Lung (tissue), 11 donors: ENCODE measurements at regions not wholly inside any gene's neighbourhood (a gene's known extent, or its start where the extent isn't known, plus 50 kb on each side); places are given as distances from the start of the nearest gene placed in this dataset.

ENCODE experiments used
- ATAC-seq: fragments of 200-7000 bp; cut with Tn5 transposase; one replicate; pipeline ENCODE4 v1.9.1; 2020; ENCODE audit warnings: moderate number of reproducible peaks; ENCODE audit not compliant: insufficient read depth, low FRiP score
- DNase-seq, 3 donors: peaks; one replicate each; pipeline ENCODE4 v3.0.0-alpha.2; 2013 to 2017
- H3K27ac ChIP-seq, 2 donors: one replicate each; pipeline ENCODE4 v1.5.1; 2013; ENCODE audit warnings: mild to moderate bottlenecking in 2 of 2, moderate library complexity in 2 of 2, control low read depth in 1 of 2, inconsistent platforms in 1 of 2, low read depth in 1 of 2, low read length in 1 of 2
- H3K27me3 ChIP-seq, 3 donors: one replicate each; pipeline ENCODE4 v1.5.1; 2013; ENCODE audit warnings: low read length in 2 of 3; ENCODE audit not compliant: control insufficient read depth in 3 of 3, insufficient read depth in 3 of 3
- H3K36me3 ChIP-seq, 4 donors: one replicate each; pipeline ENCODE4 v1.5.1; 2013; ENCODE audit warnings: low read length in 4 of 4, mild to moderate bottlenecking in 1 of 4, moderate library complexity in 1 of 4; ENCODE audit not compliant: control insufficient read depth in 4 of 4, insufficient read depth in 4 of 4
- H3K4me1 ChIP-seq, 5 donors: one replicate each; pipeline ENCODE4 v1.5.1; 2013; ENCODE audit warnings: low read length in 5 of 5, mild to moderate bottlenecking in 2 of 5, moderate library complexity in 1 of 5; ENCODE audit not compliant: control insufficient read depth in 5 of 5, insufficient read depth in 5 of 5
- H3K4me3 ChIP-seq: one replicate; pipeline ENCODE4 v1.5.1; 2013; ENCODE audit warnings: mild to moderate bottlenecking, control low read depth, moderate library complexity
- H3K9ac ChIP-seq, 2 donors: one replicate each; pipeline ENCODE4 v1.5.1; 2013; ENCODE audit warnings: low read length in 2 of 2, control low read depth in 1 of 2; ENCODE audit not compliant: insufficient read depth in 1 of 2
- H3K9me3 ChIP-seq, 4 donors: one replicate each; pipeline ENCODE4 v1.5.1; 2013; ENCODE audit warnings: low read length in 3 of 4, mild to moderate bottlenecking in 1 of 4, moderate library complexity in 1 of 4; ENCODE audit not compliant: control insufficient read depth in 4 of 4, insufficient read depth in 3 of 4
- WGBS, 2 donors: extraction: QIAGEN DNeasy Blood & Tissue Kit; methylation state at CpG; one replicate each; pipeline ENCODE4 v1.1.7; 2013; 5-methylcytosine and 5-hydroxymethylcytosine counted together
- TF ChIP-seq, protein P1 (sequence below): IDR thresholded peaks from 2 replicates; pipeline ENCODE4 v1.5.1; 2012; ENCODE audit warnings: mild to moderate bottlenecking; ENCODE audit errors: control extremely low read depth, extremely low read depth
- donor health status: control.
- donor health status: control.
- donor health status: Bipolar disorder and iron deficiency.
- donor health status: healthy.
- donor health status: DM: yes; HTN: yes; CAD: no.

- Histone ChIP-seq H3K4me1 (no peaks in the 10 kb centered on the region), H3K9me3 (peaks cover 0 to 15% (median 5%) of the 10 kb centered on the region in 4 donors), H3K4me3 (no peak overlapping the region), H3K36me3 (no peaks in the 10 kb centered on the region), H3K9ac (no peak overlapping the region), H3K27me3 (peaks cover 0 to 12% (median 5%) of the 10 kb centered on the region in 3 donors), H3K27ac (no peak overlapping the region)
- ATAC-seq (no peak), DNase-seq (no peak)
- TF ChIP-seq, protein P1, sequence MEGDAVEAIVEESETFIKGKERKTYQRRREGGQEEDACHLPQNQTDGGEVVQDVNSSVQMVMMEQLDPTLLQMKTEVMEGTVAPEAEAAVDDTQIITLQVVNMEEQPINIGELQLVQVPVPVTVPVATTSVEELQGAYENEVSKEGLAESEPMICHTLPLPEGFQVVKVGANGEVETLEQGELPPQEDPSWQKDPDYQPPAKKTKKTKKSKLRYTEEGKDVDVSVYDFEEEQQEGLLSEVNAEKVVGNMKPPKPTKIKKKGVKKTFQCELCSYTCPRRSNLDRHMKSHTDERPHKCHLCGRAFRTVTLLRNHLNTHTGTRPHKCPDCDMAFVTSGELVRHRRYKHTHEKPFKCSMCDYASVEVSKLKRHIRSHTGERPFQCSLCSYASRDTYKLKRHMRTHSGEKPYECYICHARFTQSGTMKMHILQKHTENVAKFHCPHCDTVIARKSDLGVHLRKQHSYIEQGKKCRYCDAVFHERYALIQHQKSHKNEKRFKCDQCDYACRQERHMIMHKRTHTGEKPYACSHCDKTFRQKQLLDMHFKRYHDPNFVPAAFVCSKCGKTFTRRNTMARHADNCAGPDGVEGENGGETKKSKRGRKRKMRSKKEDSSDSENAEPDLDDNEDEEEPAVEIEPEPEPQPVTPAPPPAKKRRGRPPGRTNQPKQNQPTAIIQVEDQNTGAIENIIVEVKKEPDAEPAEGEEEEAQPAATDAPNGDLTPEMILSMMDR: no peak
- 78 to 84% methylated on average over 3 of the region's 3 CpGs for WGBS, 2 donors
These were observed 570.7 kb downstream of the BCOR start for GRCh38 chrX:39527025-39527424.

- Histone ChIP-seq H3K27me3 (peaks cover 0 to 12% (median 5%) of the 10 kb centered on the region in 3 donors), H3K9ac (no peak overlapping the region), H3K27ac (no peak overlapping the region), H3K9me3 (peaks cover 0 to 21% (median 6%) of the 10 kb centered on the region in 4 donors), H3K4me1 (no peaks in the 10 kb centered on the region), H3K36me3 (no peaks in the 10 kb centered on the region), H3K4me3 (no peak overlapping the region)
- DNase-seq (no peak), ATAC-seq (no peak)
- 80 to 96% methylated on average over 9 of the region's 9 CpGs for WGBS, 2 donors
- TF ChIP-seq, protein P1: no peak
These were observed 569.4 kb downstream of the BCOR start for GRCh38 chrX:39528161-39528916.

DNA sequence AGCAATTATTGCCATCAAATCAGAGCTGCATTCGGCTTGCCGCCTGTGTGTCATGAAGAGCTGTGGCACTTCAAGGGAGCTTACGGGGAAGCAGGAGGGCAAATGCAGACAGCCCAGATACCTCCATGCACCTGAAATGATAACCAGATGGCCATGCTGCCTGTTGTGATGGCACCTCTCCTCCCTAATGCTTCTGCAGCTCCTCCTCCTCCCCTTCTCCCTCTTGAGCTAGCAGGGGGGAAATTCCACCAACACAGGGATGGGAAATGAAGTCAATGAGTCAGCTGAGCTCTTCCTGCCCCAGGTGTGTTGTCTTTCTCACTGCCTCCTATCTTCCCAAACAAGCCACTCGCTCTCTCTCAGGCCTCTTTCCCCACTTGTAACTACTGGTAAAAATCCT is 565.0 kb downstream of the BCOR start:
- Histone ChIP-seq H3K27ac (no peak overlapping the region), H3K4me3 (no peak overlapping the region), H3K27me3 (peaks cover 0 to 9% (median 6%) of the 10 kb centered on the region in 3 donors), H3K36me3 (no peaks in the 10 kb centered on the region), H3K9ac (no peak overlapping the region), H3K9me3 (peaks cover 0 to 10% (median 3%) of the 10 kb centered on the region in 4 donors), H3K4me1 (no peaks in the 10 kb centered on the region)
- no peak for ATAC-seq
- 89 to 95% methylated on average over 4 of the region's 4 CpGs for WGBS, 2 donors
- no peak for DNase-seq
- TF ChIP-seq, protein P1: no peak
